C4-2B (cell line): ENCODE measurements at regions not wholly inside any gene's neighbourhood (a gene's known extent, or its start where the extent isn't known, plus 50 kb on each side); places are given as distances from the start of the nearest gene placed in this dataset.

Source experiments
- H3K27ac ChIP-seq: fragments of 450-650 bp; 2 replicates; pipeline ENCODE4 v1.5.1; 2017
- CTCF ChIP-seq: fragments of 450-650 bp; conservative IDR thresholded peaks from 2 replicates; pipeline ENCODE4 v1.5.1; 2017; ENCODE audit warnings: mild to moderate bottlenecking
- ZFX ChIP-seq: fragments of 450-650 bp; IDR thresholded peaks from 2 replicates; pipeline ENCODE4 v1.6.1; 2017

- H3K27ac ChIP-seq: no peak overlapping the region
- TF ChIP-seq ZFX (no peak), CTCF (no peak)
Observed at GRCh38 chr1:208419746-208420420, 175.7 kb upstream of the PLXNA2 start.

GRCh38 chr1:208420696-208421095, 176.5 kb upstream of the PLXNA2 start:
- TF ChIP-seq CTCF (no peak), ZFX (no peak)
- H3K27ac ChIP-seq: no peak overlapping the region

GRCh38 chr1:208421486-208421885, 177.3 kb upstream of the PLXNA2 start:
- TF ChIP-seq CTCF: no peak
- TF ChIP-seq ZFX: no peak

GRCh38 chr1:208423526-208423925, 179.3 kb upstream of the PLXNA2 start:
- H3K27ac ChIP-seq: no peak overlapping the region
- TF ChIP-seq CTCF (no peak), ZFX (no peak)

More at GRCh38 chr1:208421486-208421885, 177.3 kb upstream of the PLXNA2 start:
- H3K27ac ChIP-seq: no peak overlapping the region

- no peak for TF ChIP-seq CTCF
- no peak for TF ChIP-seq ZFX
- H3K27ac ChIP-seq: no peak overlapping the region
Observed at GRCh38 chr1:208425096-208425495, 180.9 kb upstream of the PLXNA2 start.

- TF ChIP-seq ZFX (no peak), CTCF (no peak)
- H3K27ac ChIP-seq: no peak overlapping the region
Observed at GRCh38 chr1:208430220-208430619, 186.0 kb upstream of the PLXNA2 start.

- no peak for TF ChIP-seq CTCF
- TF ChIP-seq ZFX: no peak
- no peak overlapping the region for H3K27ac ChIP-seq
Observed at GRCh38 chr1:208431721-208432120, 187.5 kb upstream of the PLXNA2 start.
